DND-41 (cell line): ENCODE measurements at regions not wholly inside any gene's neighbourhood (a gene's known extent, or its start where the extent isn't known, plus 50 kb on each side); places are given as distances from the start of the nearest gene placed in this dataset.

Experiments
- ATAC-seq: fragments of 200-7000 bp; cut with Tn5 transposase; 3 replicates; pipeline ENCODE4 v1.9.1; 2021; ENCODE audit warnings: low read depth; ENCODE audit not compliant: insufficient read depth
- DNase-seq: peaks from one replicate; pipeline ENCODE4 v3.0.0-alpha.2; 2020
- H2AFZ ChIP-seq: 2 replicates; pipeline ENCODE4 v1.6.0; 2012; ENCODE audit warnings: low read depth, low read length
- H3K27ac ChIP-seq: 2 replicates; pipeline ENCODE4 v1.5.1; 2012; ENCODE audit warnings: low read length, inconsistent platforms
- H3K27me3 ChIP-seq: fragments of 200-600 bp; sonication (generic); 2 replicates; pipeline ENCODE4 v1.6.0; 2012; ENCODE audit warnings: low read length, mild to moderate bottlenecking, inconsistent platforms; ENCODE audit not compliant: insufficient read depth, poor library complexity
- H3K36me3 ChIP-seq: 2 replicates; pipeline ENCODE4 v1.5.1; 2012; ENCODE audit warnings: low read length, inconsistent platforms; ENCODE audit not compliant: insufficient read depth
- H3K4me1 ChIP-seq: 2 replicates; pipeline ENCODE4 v1.5.1; 2012; ENCODE audit warnings: mild to moderate bottlenecking, low read length; ENCODE audit not compliant: insufficient read depth
- H3K4me2 ChIP-seq: 2 replicates; pipeline ENCODE4 v1.6.0; 2012; ENCODE audit warnings: mild to moderate bottlenecking, moderate library complexity, low read length, inconsistent platforms; ENCODE audit not compliant: insufficient read depth
- H3K4me3 ChIP-seq, 2 experiments: fragments of 200-600 bp in 1 of 2; shearing (Covaris generic) in 1 of 2; 2 replicates each; pipeline ENCODE4 v1.5.1; 2012 to 2016; ENCODE audit warnings: inconsistent platforms in 2 of 2, low read length in 2 of 2, mild to moderate bottlenecking in 2 of 2, low read depth in 1 of 2, moderate library complexity in 1 of 2
- H3K79me2 ChIP-seq: 2 replicates; pipeline ENCODE4 v1.6.0; 2012; ENCODE audit warnings: low read length, inconsistent platforms; ENCODE audit not compliant: insufficient read depth
- H3K9ac ChIP-seq: 2 replicates; pipeline ENCODE4 v1.6.0; 2012; ENCODE audit warnings: low read depth, mild to moderate bottlenecking, inconsistent platforms, low read length, moderate library complexity
- H3K9me3 ChIP-seq: 2 replicates; pipeline ENCODE4 v1.5.1; 2012; ENCODE audit warnings: low read length, moderate library complexity, mild to moderate bottlenecking, inconsistent platforms; ENCODE audit not compliant: insufficient read depth, severe bottlenecking
- H4K20me1 ChIP-seq: 2 replicates; pipeline ENCODE4 v1.6.0; 2012; ENCODE audit warnings: low read length; ENCODE audit not compliant: insufficient read depth
- CTCF ChIP-seq: IDR thresholded peaks from 2 replicates; pipeline ENCODE4 v1.5.1; 2012; ENCODE audit warnings: borderline replicate concordance, low read length, moderate library complexity, mild to moderate bottlenecking; ENCODE audit not compliant: poor library complexity, severe bottlenecking; ENCODE audit errors: extremely low read depth
- EZH2 ChIP-seq: IDR thresholded peaks from 3 replicates; pipeline ENCODE4 v1.6.1; 2012; ENCODE audit warnings: borderline replicate concordance, low read depth, mild to moderate bottlenecking, moderate library complexity, low read length, inconsistent platforms; ENCODE audit not compliant: severe bottlenecking

GRCh38 chr5:53394808-53395207 lies 85.6 kb upstream of the FST start:
- TF ChIP-seq EZH2: no peak
- no peak for TF ChIP-seq CTCF
- no peak overlapping the region for H3K4me3 ChIP-seq
- ATAC-seq (no peak), DNase-seq (no peak)
- H3K9ac ChIP-seq: no peak overlapping the region
- H3K27me3 ChIP-seq: no peaks in the 10 kb centered on the region
- H3K4me1 ChIP-seq: no peaks in the 10 kb centered on the region
- no peaks in the 10 kb centered on the region for H3K36me3 ChIP-seq
- H2AFZ ChIP-seq: no peak overlapping the region
- H3K27ac ChIP-seq: no peak overlapping the region
- H3K4me2 ChIP-seq: no peak overlapping the region
- H3K79me2 ChIP-seq: no peaks in the 10 kb centered on the region
- H3K9me3 ChIP-seq: no peaks in the 10 kb centered on the region
- H4K20me1 ChIP-seq: no peaks in the 10 kb centered on the region

- Histone ChIP-seq H4K20me1 (no peaks in the 10 kb centered on the region), H3K4me3 (no peak overlapping the region), H3K27me3 (no peaks in the 10 kb centered on the region), H3K27ac (no peak overlapping the region), H2AFZ (no peak overlapping the region), H3K9ac (no peak overlapping the region), H3K4me2 (no peak overlapping the region), H3K36me3 (no peaks in the 10 kb centered on the region), H3K9me3 (no peaks in the 10 kb centered on the region), H3K4me1 (no peaks in the 10 kb centered on the region), H3K79me2 (no peaks in the 10 kb centered on the region)
- DNase-seq (no peak), ATAC-seq (no peak)
- TF ChIP-seq CTCF: no peak
- no peak for TF ChIP-seq EZH2
These were observed 83.2 kb upstream of the FST start for GRCh38 chr5:53397141-53397757.

- Histone ChIP-seq H3K27ac (no peak overlapping the region), H2AFZ (no peak overlapping the region), H3K9ac (no peak overlapping the region), H3K79me2 (no peaks in the 10 kb centered on the region), H3K36me3 (no peaks in the 10 kb centered on the region), H3K4me3 (no peak overlapping the region), H3K27me3 (no peaks in the 10 kb centered on the region), H4K20me1 (no peaks in the 10 kb centered on the region), H3K4me1 (no peaks in the 10 kb centered on the region), H3K9me3 (no peaks in the 10 kb centered on the region), H3K4me2 (no peak overlapping the region)
- ATAC-seq (no peak), DNase-seq (no peak)
- TF ChIP-seq EZH2 (no peak), CTCF (no peak)
These were observed 82.6 kb upstream of the FST start for GRCh38 chr5:53397845-53398244.
